GM19395 (cell line): ENCODE measurements at regions not wholly inside any gene's neighbourhood (a gene's known extent, or its start where the extent isn't known, plus 50 kb on each side); places are given as distances from the start of the nearest gene placed in this dataset.

Experiments
- ATAC-seq: cut with Tn5 transposase; IDR thresholded peaks from one replicate; pipeline ENCODE4 v1.9.1; 2021; ENCODE audit warnings: mild to moderate bottlenecking, moderate library complexity; ENCODE audit not compliant: unreplicated experiment

GRCh38 chr1:98221923-98222322, 301.1 kb upstream of the DPYD start:
- no peak for ATAC-seq

DNA sequence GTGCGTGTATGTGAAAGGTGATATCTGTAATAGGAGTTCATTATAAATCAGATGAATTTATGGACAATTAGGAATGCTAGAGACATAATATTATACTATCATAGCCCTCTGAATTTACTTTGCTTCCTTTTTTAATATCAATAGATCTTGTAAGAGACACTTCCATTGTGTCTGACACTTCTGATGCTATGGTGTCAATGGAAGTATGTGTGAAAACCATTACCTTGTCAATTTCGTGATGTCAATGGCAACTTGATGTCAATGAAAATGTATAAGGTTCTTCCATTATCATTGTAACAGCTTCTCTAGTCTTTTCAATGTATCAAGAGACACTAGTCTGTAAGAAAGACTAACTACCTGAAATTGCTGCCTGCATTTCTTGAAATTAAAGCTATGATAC, 296.8 kb upstream of the DPYD start:
- no peak for ATAC-seq

GRCh38 chr1:98216304-98216703, 295.5 kb upstream of the DPYD start:
- ATAC-seq: no peak

GRCh38 chr1:98211271-98211845, 290.5 kb upstream of the DPYD start:
- no peak for ATAC-seq

GRCh38 chr1:98210563-98210962, 289.7 kb upstream of the DPYD start:
- ATAC-seq: no peak

- no peak for ATAC-seq
These were observed 289.2 kb upstream of the DPYD start for GRCh38 chr1:98210064-98210463.

DNA sequence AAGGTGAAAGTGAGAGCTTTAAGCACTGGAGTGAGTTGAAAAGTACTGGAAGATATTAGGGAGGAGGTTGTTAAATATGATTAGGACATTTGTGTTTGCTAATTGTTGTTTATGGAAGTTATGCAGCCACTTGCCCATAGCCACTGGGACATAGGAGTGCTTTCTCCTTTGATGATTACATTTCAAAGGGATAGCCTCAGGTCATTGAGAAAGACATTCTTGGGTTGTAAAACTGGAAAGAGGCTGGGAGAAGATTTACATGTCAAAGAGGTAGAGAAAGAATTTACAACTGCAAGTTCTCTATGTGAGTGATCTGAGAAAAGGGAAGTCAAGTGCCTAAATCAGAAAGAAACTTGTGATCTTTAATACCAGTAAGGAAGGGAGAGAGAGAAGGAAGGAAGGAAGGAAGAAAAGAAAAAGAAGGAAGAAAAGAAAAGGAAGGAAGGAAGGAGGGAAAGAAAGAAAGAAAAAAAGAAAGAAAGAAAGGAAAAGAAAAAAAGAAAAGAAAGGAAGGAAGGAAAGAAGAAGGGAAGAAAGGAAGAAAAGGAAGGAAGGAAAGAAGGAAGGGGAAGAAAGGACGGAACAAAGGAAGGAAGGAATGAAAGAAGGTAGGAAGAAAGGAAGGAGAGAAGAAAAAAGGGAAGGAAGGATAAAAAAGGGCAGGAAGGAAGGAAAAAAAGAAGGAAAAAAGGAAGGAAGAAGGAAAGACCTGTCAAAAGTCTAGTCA, 284.6 kb upstream of the DPYD start:
- ATAC-seq: no peak

GRCh38 chr1:98203466-98203865, 282.6 kb upstream of the DPYD start:
- ATAC-seq: no peak

GRCh38 chr1:98201666-98202081, 280.8 kb upstream of the DPYD start:
- ATAC-seq: no peak

DNA sequence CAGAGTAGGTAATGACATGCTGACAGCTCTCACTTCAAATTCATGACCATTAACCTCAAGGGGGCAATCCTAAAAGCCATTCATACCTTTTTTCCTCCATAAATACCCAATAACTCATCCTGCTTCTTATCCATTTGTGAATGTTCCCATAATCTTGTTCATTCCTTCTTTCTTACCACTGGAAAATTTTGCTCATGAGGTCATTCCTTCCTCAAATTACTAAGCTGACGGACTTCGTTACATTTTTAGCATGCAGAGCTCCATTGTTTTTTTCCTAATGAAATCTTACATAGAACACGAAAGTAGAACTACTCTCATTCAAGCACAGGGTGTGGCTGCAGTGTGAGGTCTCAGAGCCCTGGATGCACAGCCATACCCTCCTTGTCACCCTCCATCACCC, 276.5 kb upstream of the DPYD start:
- ATAC-seq: no peak

DNA sequence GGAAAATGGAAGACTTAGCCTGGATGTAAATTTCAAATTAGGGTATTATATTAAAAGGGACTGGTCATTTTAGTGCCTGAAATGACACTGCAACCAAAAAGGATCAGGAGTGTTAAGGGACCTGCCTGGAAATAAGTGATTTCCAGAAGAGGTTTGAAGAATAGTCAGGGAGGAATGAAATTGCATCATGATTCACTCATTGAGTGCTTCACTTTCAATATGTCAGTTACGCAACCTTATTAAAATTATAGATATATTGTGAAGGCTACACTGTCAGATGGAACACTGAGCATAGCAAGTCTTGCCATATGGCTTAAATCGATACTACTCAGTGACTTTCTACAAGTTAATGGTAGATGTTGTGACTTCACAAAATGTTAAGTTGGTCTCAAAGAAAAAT, 275.2 kb upstream of the DPYD start:
- ATAC-seq: no peak

DNA sequence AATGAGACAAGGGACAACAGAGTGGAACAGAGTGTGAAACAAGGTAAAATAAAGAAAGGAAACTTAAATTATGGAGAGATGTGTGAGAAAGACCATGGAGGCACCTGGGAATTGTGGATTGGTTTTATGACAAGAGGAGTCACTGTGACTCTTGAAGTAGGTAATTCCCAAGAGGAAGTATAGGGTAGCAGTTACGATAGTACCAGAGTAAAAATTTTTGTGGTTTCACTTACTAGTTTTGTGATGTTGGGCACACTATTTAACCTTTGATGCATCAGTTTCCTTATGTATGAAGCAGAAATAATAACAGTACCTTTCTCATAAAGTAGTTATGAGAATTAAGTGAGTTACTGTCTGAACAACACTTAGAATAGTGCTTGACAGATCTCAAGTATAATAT, 267.9 kb upstream of the DPYD start:
- no peak for ATAC-seq

GRCh38 chr1:98184856-98185255, 264.0 kb upstream of the DPYD start:
- ATAC-seq: no peak

DNA sequence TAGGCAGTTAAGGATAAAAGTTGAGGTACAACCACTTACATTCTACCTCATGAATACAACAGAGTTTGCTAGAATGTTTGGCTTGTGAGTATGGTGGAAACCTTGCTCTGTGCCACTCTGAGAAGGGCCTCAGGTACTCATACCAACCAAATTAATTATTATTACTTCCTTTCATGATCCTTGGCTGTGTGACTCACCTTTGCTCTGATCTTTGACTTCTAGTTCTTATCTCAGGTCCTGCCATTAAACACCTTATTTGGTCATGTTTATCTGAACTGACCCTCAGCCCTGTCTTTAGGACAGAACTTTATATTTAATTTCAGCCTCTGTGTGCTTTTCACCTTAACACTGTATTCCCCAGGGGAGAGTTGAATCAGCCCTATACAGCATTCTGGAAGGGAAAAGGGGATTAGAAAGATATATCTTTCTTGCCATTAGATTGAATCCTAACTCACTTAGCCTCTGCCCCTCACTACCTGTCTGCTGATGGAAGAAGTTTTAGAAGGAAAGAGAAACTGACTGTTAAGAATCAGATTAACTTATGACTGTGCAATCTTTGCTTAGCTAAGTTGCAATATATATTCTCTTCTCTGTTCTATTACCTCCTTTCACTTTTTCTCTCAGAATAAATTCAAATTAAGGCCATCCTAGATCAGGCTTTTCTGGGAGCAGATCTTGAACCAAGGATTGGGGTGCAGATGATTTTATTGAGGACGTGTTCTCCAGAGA, 260.4 kb upstream of the DPYD start:
- no peak for ATAC-seq

- ATAC-seq: no peak
These were observed 258.4 kb upstream of the DPYD start for GRCh38 chr1:98179151-98179773.

GRCh38 chr1:98177751-98178150, 256.9 kb upstream of the DPYD start:
- ATAC-seq: no peak

GRCh38 chr1:98176936-98177335, 256.1 kb upstream of the DPYD start:
- no peak for ATAC-seq

DNA sequence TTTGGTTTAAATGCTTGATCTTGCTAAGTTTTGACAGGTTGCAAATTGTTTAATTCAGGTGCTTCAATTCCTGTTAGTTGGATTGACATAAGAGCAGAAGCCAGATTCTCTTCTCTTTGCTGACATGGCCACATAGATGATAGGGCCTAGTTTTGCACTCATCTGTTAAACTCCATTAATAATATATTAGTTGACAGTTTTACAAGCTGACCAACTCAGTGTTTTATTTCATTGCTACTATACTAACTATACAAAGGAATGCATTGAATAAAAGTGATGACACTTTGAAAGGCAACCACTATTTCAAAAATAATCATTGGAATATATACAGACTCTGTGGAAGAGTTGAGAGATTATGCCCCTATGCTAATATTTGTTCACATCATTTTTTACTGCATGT, 255.6 kb upstream of the DPYD start:
- ATAC-seq: no peak

DNA sequence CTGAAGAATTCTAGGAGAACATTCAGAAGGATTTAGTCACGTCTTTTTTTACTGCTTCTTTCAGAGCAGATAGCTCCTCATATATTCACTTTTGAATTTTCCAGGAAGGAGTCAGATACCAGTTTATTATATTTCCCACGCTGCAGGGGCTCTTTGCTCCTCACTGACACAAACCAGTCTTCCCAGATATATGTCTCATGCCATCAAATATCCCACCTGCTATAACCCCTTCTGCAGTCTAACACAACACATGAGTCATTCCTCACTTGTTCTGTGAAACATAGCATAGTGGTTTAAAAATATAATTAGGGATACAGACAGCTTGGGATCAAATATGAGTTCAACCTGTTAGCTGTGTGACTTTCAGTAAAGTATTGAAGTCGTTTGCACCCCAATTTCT, 251.7 kb upstream of the DPYD start:
- ATAC-seq: no peak

GRCh38 chr1:98172022-98172421, 251.2 kb upstream of the DPYD start:
- ATAC-seq: no peak

- ATAC-seq: no peak
These were observed 243.7 kb upstream of the DPYD start for GRCh38 chr1:98164509-98164908.
